Stimulated activated CD8-positive, alpha-beta memory T cell treated with anti-CD3 and anti-CD28 coated beads, Interleukin-15, amount 100 ng/mL, for 48 hours (primary cell): ENCODE measurements at regions not wholly inside any gene's neighbourhood (a gene's known extent, or its start where the extent isn't known, plus 50 kb on each side); places are given as distances from the start of the nearest gene placed in this dataset.
"Not testable (repeated sequence)": the region's sequence is repeated elsewhere in the genome, so short reads cannot be mapped to it uniquely, and the experiment has no call there.

ENCODE experiments used
- DNase-seq, 2 donors: peaks; one replicate each; pipeline ENCODE4 v3.0.0-alpha.2; 2020; ENCODE audit warnings: low read depth in 2 of 2

DNA sequence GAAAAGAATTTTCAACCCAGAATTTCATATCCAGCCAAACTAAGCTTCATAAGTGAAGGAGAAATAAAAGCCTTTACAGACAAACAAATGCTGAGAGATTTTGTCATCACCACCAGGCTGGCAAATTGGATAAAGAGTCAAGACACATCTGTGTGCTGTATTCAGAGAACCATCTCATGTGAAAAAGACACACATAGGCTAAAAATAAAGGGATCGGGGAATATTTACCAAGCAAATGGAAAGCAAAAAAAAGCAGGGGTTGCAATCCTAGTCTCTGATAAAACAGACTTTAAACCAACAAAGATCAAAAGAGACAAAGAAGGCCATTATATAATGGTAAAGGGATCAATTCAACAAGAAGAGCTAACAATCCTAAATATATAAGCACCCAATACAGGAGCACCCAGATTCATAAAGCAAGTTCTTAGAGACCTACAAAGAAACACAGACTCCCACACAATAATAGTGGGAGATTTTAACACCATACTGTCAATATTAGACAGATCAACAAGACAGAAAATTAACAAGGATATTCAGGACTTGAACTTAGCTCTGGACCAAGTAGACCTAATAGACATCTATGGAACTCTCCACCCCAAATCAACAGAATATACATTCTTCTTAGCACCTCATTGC is 55.9 kb upstream of the ACSM6 start:
- not testable (repeated sequence) for DNase-seq

- no peak for DNase-seq
These were observed 59.5 kb upstream of the ACSM6 start for GRCh38 chr10:95134490-95134889.

- no peak for DNase-seq
These were observed 60.0 kb upstream of the ACSM6 start for GRCh38 chr10:95133997-95134396.

DNA sequence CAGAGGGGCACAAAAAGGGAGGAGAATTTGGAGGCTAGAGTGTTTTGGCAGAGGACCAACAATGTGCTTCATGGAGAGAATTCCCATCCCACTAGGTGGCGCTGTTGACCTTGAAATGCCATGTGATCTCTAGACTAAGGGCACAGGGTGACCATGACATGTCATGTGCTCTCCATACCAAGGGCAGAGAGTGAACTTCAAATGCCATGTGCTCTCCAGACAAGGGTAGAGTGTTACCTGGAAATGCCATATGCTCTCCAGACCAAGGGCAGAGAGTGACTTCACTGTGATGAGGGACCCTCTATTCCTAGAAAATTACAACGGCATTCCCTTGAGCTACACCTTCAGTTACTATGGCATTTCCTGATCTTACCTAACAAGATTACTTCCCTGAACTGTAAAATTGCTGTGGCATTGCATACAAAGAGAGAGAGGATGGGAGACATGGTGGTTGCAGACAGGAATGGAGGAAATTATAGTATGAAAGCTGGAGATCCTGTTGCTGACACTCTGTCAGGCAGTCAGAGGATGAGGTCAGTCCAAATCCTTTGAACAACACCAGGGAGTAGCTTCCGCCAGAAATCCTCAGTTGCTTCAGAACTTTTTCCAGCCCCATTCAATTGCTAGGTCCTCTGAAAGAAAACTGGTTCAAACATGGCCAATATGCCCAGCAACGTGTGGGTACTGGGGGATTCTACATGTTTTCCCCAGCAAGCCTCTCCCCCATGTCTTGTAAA is 60.9 kb upstream of the ACSM6 start:
- peak; percentile 42 to 56 for DNase-seq

- DNase-seq: not testable (repeated sequence)
These were observed 61.1 kb upstream of the CYP2C8 start for GRCh38 chr10:95130429-95130828.

DNA sequence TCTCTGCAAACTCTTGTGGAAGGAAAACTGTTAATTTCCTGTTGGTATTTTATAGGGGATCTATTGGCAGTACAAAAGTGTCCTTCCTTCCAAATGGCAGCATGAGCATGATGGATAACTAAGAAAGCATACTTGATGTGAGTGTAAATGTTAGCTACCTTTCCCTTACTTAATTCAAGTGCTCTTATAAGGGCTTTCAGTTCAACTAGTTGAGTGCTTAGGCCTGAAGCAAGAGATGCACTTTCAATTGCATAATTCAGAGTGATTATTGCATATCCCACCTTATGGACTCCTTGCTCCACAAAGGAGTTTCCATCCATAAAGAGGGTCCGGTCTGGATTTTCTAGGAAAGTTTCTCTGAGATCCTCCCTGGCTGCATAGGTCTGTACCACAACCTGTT is 56.3 kb upstream of the CYP2C8 start:
- DNase-seq: no peak

DNA sequence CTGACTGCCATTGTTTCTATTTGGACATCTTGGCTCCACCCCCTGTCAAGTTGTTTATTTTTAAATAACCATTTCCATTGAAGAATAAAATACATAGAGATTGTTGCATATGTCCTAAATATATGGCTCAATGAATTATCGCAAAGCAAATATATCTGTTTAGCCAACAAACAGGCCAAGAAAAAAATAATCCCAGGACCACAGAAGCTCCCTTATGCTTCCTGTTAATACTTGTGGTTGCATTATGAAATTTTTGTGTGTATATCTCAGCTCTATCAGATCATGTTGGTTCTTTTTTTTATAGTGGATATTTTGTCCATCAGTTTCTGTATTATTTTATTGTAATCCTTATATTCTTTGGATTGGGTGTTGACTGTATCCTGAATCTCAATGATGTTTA is 53.4 kb upstream of the CYP2C8 start:
- no peak for DNase-seq

DNA sequence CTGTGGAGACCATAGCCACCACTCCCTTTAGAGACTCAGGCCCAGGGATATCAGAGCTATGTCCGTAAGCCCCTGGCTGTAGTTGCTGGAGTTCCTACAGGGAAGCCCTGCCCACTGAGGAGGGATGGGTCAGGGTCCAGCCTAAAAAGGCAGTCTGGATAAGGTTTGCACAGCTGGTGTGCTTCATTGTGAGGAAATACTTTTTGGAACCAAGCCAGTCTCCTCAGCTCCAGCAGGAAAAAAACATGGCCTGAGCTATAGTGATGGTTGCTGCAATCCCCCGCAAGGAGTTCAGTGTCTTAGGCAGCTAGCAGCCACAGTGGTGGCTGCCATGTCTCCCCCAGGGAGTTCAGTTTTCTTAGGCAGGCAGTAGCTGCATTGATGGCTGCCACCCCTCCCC is 52.6 kb upstream of the CYP2C8 start:
- no peak for DNase-seq
